ENCODE measurements at regions not wholly inside any gene's neighbourhood (a gene's known extent, or its start where the extent isn't known, plus 50 kb on each side); places are given as distances from the start of the nearest gene placed in this dataset.

DNA sequence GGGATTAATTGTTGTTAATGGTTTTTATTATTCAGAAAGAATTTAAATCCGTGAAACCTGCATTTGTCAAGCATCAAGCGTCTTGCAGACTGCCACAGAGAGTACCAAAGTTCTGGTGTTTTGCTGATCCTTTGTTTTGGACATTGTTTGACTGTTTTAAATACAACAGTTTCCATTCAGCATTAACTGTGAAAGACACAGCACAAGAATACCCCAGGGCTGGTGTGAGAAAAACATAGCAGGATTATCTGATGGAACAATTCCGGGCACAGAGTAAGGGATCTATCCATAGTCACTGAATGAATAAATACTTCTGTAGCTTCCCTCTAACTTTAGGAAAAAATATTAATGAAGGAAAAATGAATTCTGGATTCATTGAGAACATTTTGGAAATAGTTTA, 202.3 kb downstream of the LTN1 start:
- BruUV-seq (replicated peaks) = no TSS peak
- peaks cover 8% of the 10 kb centered on the region for H3K27me3 Mint-ChIP-seq (ENCODE audit: insufficient read depth, unreplicated experiment)
- H3K4me1 ChIP-seq = no peaks in the 10 kb centered on the region
- ChIA-PET CTCF (no interaction called here), POLR2A (no interaction called here)
- peaks cover 7% of the 10 kb centered on the region for H3K9me3 Mint-ChIP-seq (ENCODE audit: unreplicated experiment)
- H3K36me3 Mint-ChIP-seq (ENCODE audit: insufficient read depth, unreplicated experiment) = no peaks in the 10 kb centered on the region
- intact Hi-C loops (cut with micrococcal nuclease; ENCODE audit: unreplicated experiment) = loop anchor here (5.0 kb wide), 1 partner anchor 1033 kb away; no protein-coding TSS in a partner anchor
- no peak overlapping the region for H3K4me3 Mint-ChIP-seq (ENCODE audit: unreplicated experiment)
- no peak overlapping the region for H3K27ac Mint-ChIP-seq (ENCODE audit: unreplicated experiment)
- H3K27me3 ChIP-seq (replicated peaks; ENCODE audit: control insufficient read depth, insufficient read depth, low read length) = no peaks in the 10 kb centered on the region
- TF ChIP-seq, protein P1, sequence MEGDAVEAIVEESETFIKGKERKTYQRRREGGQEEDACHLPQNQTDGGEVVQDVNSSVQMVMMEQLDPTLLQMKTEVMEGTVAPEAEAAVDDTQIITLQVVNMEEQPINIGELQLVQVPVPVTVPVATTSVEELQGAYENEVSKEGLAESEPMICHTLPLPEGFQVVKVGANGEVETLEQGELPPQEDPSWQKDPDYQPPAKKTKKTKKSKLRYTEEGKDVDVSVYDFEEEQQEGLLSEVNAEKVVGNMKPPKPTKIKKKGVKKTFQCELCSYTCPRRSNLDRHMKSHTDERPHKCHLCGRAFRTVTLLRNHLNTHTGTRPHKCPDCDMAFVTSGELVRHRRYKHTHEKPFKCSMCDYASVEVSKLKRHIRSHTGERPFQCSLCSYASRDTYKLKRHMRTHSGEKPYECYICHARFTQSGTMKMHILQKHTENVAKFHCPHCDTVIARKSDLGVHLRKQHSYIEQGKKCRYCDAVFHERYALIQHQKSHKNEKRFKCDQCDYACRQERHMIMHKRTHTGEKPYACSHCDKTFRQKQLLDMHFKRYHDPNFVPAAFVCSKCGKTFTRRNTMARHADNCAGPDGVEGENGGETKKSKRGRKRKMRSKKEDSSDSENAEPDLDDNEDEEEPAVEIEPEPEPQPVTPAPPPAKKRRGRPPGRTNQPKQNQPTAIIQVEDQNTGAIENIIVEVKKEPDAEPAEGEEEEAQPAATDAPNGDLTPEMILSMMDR (IDR thresholded peaks at IDR 0.05; ENCODE audit: insufficient read depth in 1 of 2, low read depth in 1 of 2, low read length in 1 of 2, severe bottlenecking in 1 of 2, unreplicated experiment in 1 of 2) = no peak
- no peak for DNase-seq
- H3K36me3 ChIP-seq (ENCODE audit: control insufficient read depth, insufficient read depth, low read length) = no peaks in the 10 kb centered on the region
- no peaks in the 10 kb centered on the region for H3K9me3 ChIP-seq
- no peak overlapping the region for H3K4me3 ChIP-seq (ENCODE audit: low read depth, low read length)
- H3K4me1 Mint-ChIP-seq (ENCODE audit: low read depth, unreplicated experiment) = no peaks in the 10 kb centered on the region

DNA sequence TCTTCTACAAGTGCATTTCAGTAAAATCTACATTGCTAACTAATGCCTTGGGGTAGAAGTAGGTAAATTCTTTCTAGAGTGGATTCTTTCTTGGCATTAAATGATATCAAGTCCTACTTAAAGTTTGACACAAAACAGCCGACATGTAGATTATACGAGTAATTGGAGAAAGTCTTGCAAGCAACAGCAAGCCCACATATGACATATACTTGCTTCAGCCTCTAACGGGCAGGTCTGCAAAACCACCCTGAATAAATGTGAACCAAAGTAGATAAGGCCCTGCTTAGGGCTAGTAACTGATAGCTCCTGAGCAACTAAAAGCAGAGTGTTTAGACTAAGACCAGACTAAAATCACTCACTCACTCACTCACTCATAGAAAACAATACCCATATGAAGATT, 203.2 kb downstream of the LTN1 start:
- Histone ChIP-seq H3K36me3 (ENCODE audit: control insufficient read depth, insufficient read depth, low read length) (no peaks in the 10 kb centered on the region), H3K4me3 (ENCODE audit: low read depth, low read length) (no peak overlapping the region), H3K9me3 (no peaks in the 10 kb centered on the region), H3K27me3 (replicated peaks; ENCODE audit: control insufficient read depth, insufficient read depth, low read length) (no peaks in the 10 kb centered on the region), H3K4me1 (no peaks in the 10 kb centered on the region)
- H3K27me3 Mint-ChIP-seq (ENCODE audit: insufficient read depth, unreplicated experiment) = peaks cover 8% of the 10 kb centered on the region
- TF ChIP-seq, protein P1 (IDR thresholded peaks at IDR 0.05; ENCODE audit: insufficient read depth in 1 of 2, low read depth in 1 of 2, low read length in 1 of 2, severe bottlenecking in 1 of 2, unreplicated experiment in 1 of 2) = no peak
- DNase-seq = no peak
- H3K27ac Mint-ChIP-seq (ENCODE audit: unreplicated experiment) = no peak overlapping the region
- no peak overlapping the region for H3K4me3 Mint-ChIP-seq (ENCODE audit: unreplicated experiment)
- no peaks in the 10 kb centered on the region for H3K36me3 Mint-ChIP-seq (ENCODE audit: insufficient read depth, unreplicated experiment)
- BruUV-seq (replicated peaks) = no TSS peak
- H3K9me3 Mint-ChIP-seq (ENCODE audit: unreplicated experiment) = peaks cover 10% of the 10 kb centered on the region
- CTCF ChIA-PET = no interaction called here
- intact Hi-C loops (cut with micrococcal nuclease; ENCODE audit: unreplicated experiment) = no loop called here
- POLR2A ChIA-PET = no interaction called here
- no peaks in the 10 kb centered on the region for H3K4me1 Mint-ChIP-seq (ENCODE audit: low read depth, unreplicated experiment)

- H3K4me1 ChIP-seq = no peaks in the 10 kb centered on the region
- BruUV-seq (replicated peaks) = no TSS peak
- H3K9me3 Mint-ChIP-seq (ENCODE audit: unreplicated experiment) = peaks cover 10% of the 10 kb centered on the region
- intact Hi-C loops (cut with micrococcal nuclease; ENCODE audit: unreplicated experiment) = no loop called here
- H3K36me3 ChIP-seq (ENCODE audit: control insufficient read depth, insufficient read depth, low read length) = no peaks in the 10 kb centered on the region
- TF ChIP-seq, protein P1 (IDR thresholded peaks at IDR 0.05; ENCODE audit: insufficient read depth in 1 of 2, low read depth in 1 of 2, low read length in 1 of 2, severe bottlenecking in 1 of 2, unreplicated experiment in 1 of 2) = no peak
- no peaks in the 10 kb centered on the region for H3K27me3 ChIP-seq (replicated peaks; ENCODE audit: control insufficient read depth, insufficient read depth, low read length)
- H3K27me3 Mint-ChIP-seq (ENCODE audit: insufficient read depth, unreplicated experiment) = peaks cover 8% of the 10 kb centered on the region
- ChIA-PET POLR2A (no interaction called here), CTCF (no interaction called here)
- H3K4me3 Mint-ChIP-seq (ENCODE audit: unreplicated experiment) = no peak overlapping the region
- H3K4me3 ChIP-seq (ENCODE audit: low read depth, low read length) = no peak overlapping the region
- no peak overlapping the region for H3K27ac Mint-ChIP-seq (ENCODE audit: unreplicated experiment)
- no peaks in the 10 kb centered on the region for H3K4me1 Mint-ChIP-seq (ENCODE audit: low read depth, unreplicated experiment)
- no peak for DNase-seq
- H3K36me3 Mint-ChIP-seq (ENCODE audit: insufficient read depth, unreplicated experiment) = no peaks in the 10 kb centered on the region
- H3K9me3 ChIP-seq = no peaks in the 10 kb centered on the region
These were observed 204.6 kb downstream of the LTN1 start for GRCh38 chr21:28788030-28788429.

All from Caco-2 (cell line).